ENCODE measurements at regions not wholly inside any gene's neighbourhood (a gene's known extent, or its start where the extent isn't known, plus 50 kb on each side); places are given as distances from the start of the nearest gene placed in this dataset.

- TF ChIP-seq CTCF (IDR thresholded peaks at IDR 0.05; ENCODE audit: low read depth, low read length) (no peak), MAX (IDR thresholded peaks at IDR 0.05; ENCODE audit: low read depth, low read length) (no peak), POLR2A (IDR thresholded peaks at IDR 0.05; ENCODE audit: extremely low read depth, insufficient read length) (no peak), MYC (IDR thresholded peaks at IDR 0.05; ENCODE audit: low read depth, low read length) (no peak)
These were observed 360.7 kb downstream of the PMP22 start for GRCh38 chr17:14904386-14904785.

Measured in NB4 (cell line).